HS-5 (cell line): ENCODE measurements at regions not wholly inside any gene's neighbourhood (a gene's known extent, or its start where the extent isn't known, plus 50 kb on each side); places are given as distances from the start of the nearest gene placed in this dataset.
"Not testable (repeated sequence)": the region's sequence is repeated elsewhere in the genome, so short reads cannot be mapped to it uniquely, and the experiment has no call there.

Experiments used
- DNase-seq: peaks from one replicate; pipeline ENCODE4 v3.0.0-alpha.2; 2012; ENCODE audit warnings: low read depth

GRCh38 chrX:114087543-114087942 is 496.3 kb upstream of the HTR2C start:
- no peak for DNase-seq

- no peak for DNase-seq
These were observed 506.1 kb upstream of the HTR2C start for GRCh38 chrX:114077773-114078172.

GRCh38 chrX:114075073-114075673 is 508.7 kb upstream of the HTR2C start:
- DNase-seq: no peak

GRCh38 chrX:114073926-114074325 is 510.0 kb upstream of the HTR2C start:
- no peak for DNase-seq

- no peak for DNase-seq
These were observed 512.5 kb upstream of the HTR2C start for GRCh38 chrX:114071412-114071811.

- DNase-seq: no peak
These were observed 518.2 kb upstream of the HTR2C start for GRCh38 chrX:114065577-114066223.

- DNase-seq: no peak
These were observed 522.7 kb upstream of the HTR2C start for GRCh38 chrX:114061226-114061625.

GRCh38 chrX:114058988-114059418 is 524.9 kb upstream of the HTR2C start:
- DNase-seq: no peak

- DNase-seq: not testable (repeated sequence)
These were observed 526.5 kb upstream of the HTR2C start for GRCh38 chrX:114057422-114057821.

GRCh38 chrX:114051667-114052315 is 532.1 kb upstream of the HTR2C start:
- no peak for DNase-seq

GRCh38 chrX:114050075-114050796 is 533.6 kb upstream of the HTR2C start:
- no peak for DNase-seq

- DNase-seq: no peak
These were observed 534.8 kb upstream of the HTR2C start for GRCh38 chrX:114049063-114049462.

- DNase-seq: no peak
These were observed 536.3 kb upstream of the HTR2C start for GRCh38 chrX:114047558-114047957.

GRCh38 chrX:114046695-114047279 is 537.1 kb upstream of the HTR2C start:
- DNase-seq: no peak

- not testable (repeated sequence) for DNase-seq
These were observed 542.4 kb upstream of the HTR2C start for GRCh38 chrX:114041470-114041869.

GRCh38 chrX:114040661-114041269 is 543.1 kb upstream of the HTR2C start:
- DNase-seq: not testable (repeated sequence)

GRCh38 chrX:114040111-114040510 is 543.8 kb upstream of the HTR2C start:
- not testable (repeated sequence) for DNase-seq

GRCh38 chrX:114038358-114038757 is 545.5 kb upstream of the HTR2C start:
- no peak for DNase-seq

- no peak for DNase-seq
These were observed 546.4 kb upstream of the HTR2C start for GRCh38 chrX:114037515-114037914.

- DNase-seq: no peak
These were observed 554.8 kb upstream of the HTR2C start for GRCh38 chrX:114028907-114029662.

- no peak for DNase-seq
These were observed 566.8 kb upstream of the HTR2C start for GRCh38 chrX:114017086-114017485.
